MM.1S (cell line): ENCODE measurements at regions not wholly inside any gene's neighbourhood (a gene's known extent, or its start where the extent isn't known, plus 50 kb on each side); places are given as distances from the start of the nearest gene placed in this dataset.

ENCODE experiments used
- DNase-seq: peaks from one replicate; pipeline ENCODE4 v3.0.0-alpha.2; 2015
- H2AFZ ChIP-seq: fragments of 300-600 bp; sonication (generic); 2 replicates; pipeline ENCODE4 v1.6.0; 2016; ENCODE audit warnings: antibody characterized with exemption, low read length
- H3F3A ChIP-seq: fragments of 300-600 bp; sonication (generic); 2 replicates; pipeline ENCODE4 v1.6.1; 2016; ENCODE audit warnings: mild to moderate bottlenecking, antibody characterized with exemption, low read length, moderate library complexity, mixed read lengths; ENCODE audit not compliant: insufficient read depth
- H3K27ac ChIP-seq: fragments of 300-600 bp; sonication (generic); 2 replicates; pipeline ENCODE4 v1.5.1; 2016; ENCODE audit warnings: mild to moderate bottlenecking, low read length
- H3K27me3 ChIP-seq: fragments of 300-600 bp; sonication (generic); replicated peaks from 2 replicates; pipeline ENCODE4 v1.6.0; 2016; ENCODE audit warnings: low read length; ENCODE audit not compliant: insufficient read depth
- H3K36me3 ChIP-seq: fragments of 300-600 bp; sonication (generic); replicated peaks from 2 replicates; pipeline ENCODE4 v1.6.1; 2016; ENCODE audit warnings: mild to moderate bottlenecking, low read length, mixed read lengths; ENCODE audit not compliant: insufficient read depth
- H3K4me1 ChIP-seq: fragments of 300-600 bp; sonication (generic); 2 replicates; pipeline ENCODE4 v1.6.1; 2016; ENCODE audit warnings: low read length, mixed read lengths
- H3K4me2 ChIP-seq: fragments of 300-600 bp; sonication (generic); 2 replicates; pipeline ENCODE4 v1.6.0; 2016; ENCODE audit warnings: low read depth, low read length
- H3K4me3 ChIP-seq: fragments of 300-600 bp; sonication (generic); 2 replicates; pipeline ENCODE4 v1.5.1; 2016; ENCODE audit warnings: low read length, mixed read lengths
- H3K79me2 ChIP-seq: fragments of 300-600 bp; sonication (generic); 2 replicates; pipeline ENCODE4 v1.6.1; 2016; ENCODE audit warnings: mixed run types, low read length, mixed read lengths
- H3K9ac ChIP-seq: fragments of 300-600 bp; sonication (generic); 2 replicates; pipeline ENCODE4 v1.6.1; 2016; ENCODE audit warnings: low read length, mixed read lengths
- H3K9me2 ChIP-seq: fragments of 300-600 bp; sonication (generic); replicated peaks from 2 replicates; pipeline ENCODE4 v1.6.1; 2016; ENCODE audit warnings: mild to moderate bottlenecking, low read length, mixed read lengths; ENCODE audit not compliant: insufficient read depth
- H3K9me3 ChIP-seq: fragments of 300-600 bp; sonication (generic); replicated peaks from 2 replicates; pipeline ENCODE4 v1.6.1; 2016; ENCODE audit warnings: mild to moderate bottlenecking, low read length, mixed read lengths; ENCODE audit not compliant: insufficient read depth
- H4K20me1 ChIP-seq: fragments of 300-600 bp; sonication (generic); 2 replicates; pipeline ENCODE4 v1.6.1; 2016; ENCODE audit warnings: mild to moderate bottlenecking, low read length, moderate library complexity, mixed read lengths; ENCODE audit not compliant: insufficient read depth
- CTCF ChIP-seq: fragments of 300-600 bp; sonication (generic); IDR thresholded peaks from 2 replicates; pipeline ENCODE4 v1.5.1; 2016; ENCODE audit warnings: antibody characterized with exemption, low read length, mixed read lengths
- EZH2 ChIP-seq: fragments of 300-600 bp; sonication (generic); optimal IDR thresholded peaks from 2 replicates; pipeline ENCODE3; 2017; ENCODE audit warnings: low read depth, mild to moderate bottlenecking, antibody characterized with exemption, low read length, mixed read lengths
- EZH2phosphoT487 ChIP-seq: fragments of 300-600 bp; sonication (generic); IDR thresholded peaks from 2 replicates; pipeline ENCODE4 v1.6.1; 2018; ENCODE audit warnings: antibody characterized with exemption, low read length

- no peaks in the 10 kb centered on the region for H3K4me1 ChIP-seq
- no peak overlapping the region for H3K9ac ChIP-seq
- H3K9me3 ChIP-seq = no peaks in the 10 kb centered on the region
- no peak overlapping the region for H3K4me2 ChIP-seq
- no peak for DNase-seq
- H3K36me3 ChIP-seq = no peaks in the 10 kb centered on the region
- H3K9me2 ChIP-seq = no peaks in the 10 kb centered on the region
- no peak overlapping the region for H3K4me3 ChIP-seq
- TF ChIP-seq CTCF = no peak
- no peaks in the 10 kb centered on the region for H3K27me3 ChIP-seq
- H3K79me2 ChIP-seq = no peaks in the 10 kb centered on the region
- no peak overlapping the region for H3K27ac ChIP-seq
- H3F3A ChIP-seq = no peaks in the 10 kb centered on the region
- H4K20me1 ChIP-seq = no peaks in the 10 kb centered on the region
- H2AFZ ChIP-seq = no peak overlapping the region
Observed at GRCh38 chr2:12222554-12222953, 476.1 kb downstream of the LPIN1 start.

GRCh38 chr2:12223732-12224131 lies 477.3 kb downstream of the LPIN1 start:
- Histone ChIP-seq H3K9me3 (no peaks in the 10 kb centered on the region), H3K9me2 (no peaks in the 10 kb centered on the region), H3K9ac (no peak overlapping the region), H3K36me3 (no peaks in the 10 kb centered on the region), H3F3A (no peaks in the 10 kb centered on the region), H4K20me1 (no peaks in the 10 kb centered on the region), H3K4me1 (no peaks in the 10 kb centered on the region), H3K4me3 (no peak overlapping the region), H3K27me3 (no peaks in the 10 kb centered on the region), H3K4me2 (no peak overlapping the region), H2AFZ (no peak overlapping the region), H3K27ac (no peak overlapping the region), H3K79me2 (no peaks in the 10 kb centered on the region)
- TF ChIP-seq CTCF = no peak
- no peak for TF ChIP-seq EZH2phosphoT487
- no peak for TF ChIP-seq EZH2
- DNase-seq = no peak

GRCh38 chr2:12226653-12227052 lies 480.2 kb downstream of the LPIN1 start:
- Histone ChIP-seq H4K20me1 (no peaks in the 10 kb centered on the region), H2AFZ (no peak overlapping the region)

More at GRCh38 chr2:12226653-12227052, 480.2 kb downstream of the LPIN1 start:
- Histone ChIP-seq H3K79me2 (no peaks in the 10 kb centered on the region), H3K9me2 (no peaks in the 10 kb centered on the region), H3K9me3 (no peaks in the 10 kb centered on the region), H3K4me1 (no peaks in the 10 kb centered on the region), H3K27me3 (no peaks in the 10 kb centered on the region), H3F3A (no peaks in the 10 kb centered on the region), H3K4me2 (no peak overlapping the region), H3K36me3 (no peaks in the 10 kb centered on the region), H3K4me3 (no peak overlapping the region), H3K9ac (no peak overlapping the region), H3K27ac (no peak overlapping the region)
- DNase-seq = no peak
- TF ChIP-seq CTCF = no peak
- TF ChIP-seq EZH2phosphoT487 = no peak
- no peak for TF ChIP-seq EZH2
